ENCODE measurements at regions not wholly inside any gene's neighbourhood (a gene's known extent, or its start where the extent isn't known, plus 50 kb on each side); places are given as distances from the start of the nearest gene placed in this dataset.

- no peak for DNase-seq (ENCODE audit: low read depth, low spot score)
Measured at GRCh38 chr6:1065986-1066385, 245.9 kb upstream of the FOXQ1 start.

DNA sequence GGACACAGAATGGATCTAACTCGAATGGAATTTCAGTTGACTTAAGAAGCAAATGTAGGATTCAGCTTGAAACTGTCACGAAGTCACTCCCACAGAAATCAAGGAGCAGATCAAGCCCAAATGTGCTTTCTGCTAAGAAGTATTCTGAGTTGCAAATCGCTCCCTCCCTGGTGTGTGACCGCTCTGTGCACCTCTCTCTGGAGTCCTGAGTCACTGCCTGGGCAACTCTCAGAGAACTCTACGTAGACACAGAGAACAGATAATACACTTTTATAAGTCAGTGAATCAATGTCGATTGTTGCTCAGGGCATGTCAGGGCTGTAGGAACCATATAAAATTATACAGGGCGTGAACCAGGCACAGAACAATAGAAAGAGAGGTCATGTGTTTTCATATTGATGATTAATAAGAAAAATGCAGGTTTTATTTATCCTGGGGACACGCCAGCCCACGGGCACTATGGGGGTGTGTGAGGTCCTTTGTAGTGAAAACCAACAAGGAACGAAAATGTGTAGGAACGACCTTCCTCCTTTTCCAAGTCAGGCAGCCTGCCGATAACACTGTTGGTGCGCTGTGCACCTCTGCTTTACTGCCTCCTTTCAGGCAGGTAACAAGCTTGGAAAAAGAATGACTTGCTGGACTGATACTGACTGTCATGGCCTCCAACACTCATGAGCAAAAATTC lies 248.1 kb upstream of the FOXQ1 start:
- no peak for DNase-seq (ENCODE audit: low read depth, low spot score)

- no peak for DNase-seq (ENCODE audit: low read depth, low spot score)
Measured at GRCh38 chr6:1062786-1063545, 248.9 kb upstream of the FOXQ1 start.

DNA sequence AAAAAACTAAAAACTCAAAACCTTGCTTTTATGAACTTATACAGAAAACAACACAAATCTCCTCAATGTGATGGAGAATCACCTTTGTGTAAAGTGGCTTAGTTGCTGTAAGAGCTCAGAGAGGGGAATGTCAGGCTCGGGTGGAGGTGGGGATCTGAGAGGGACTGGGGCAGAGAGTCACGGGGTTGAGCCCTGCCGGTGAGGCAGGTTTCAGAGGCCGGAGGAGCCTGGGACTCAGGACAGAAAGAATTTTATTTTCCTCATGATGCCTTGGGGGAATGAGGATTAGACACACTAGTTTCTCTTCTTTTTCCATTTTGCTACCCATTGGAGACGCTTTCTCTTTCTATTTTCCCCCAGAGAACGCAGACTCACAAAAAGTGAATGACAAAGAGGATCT lies 252.3 kb upstream of the FOXQ1 start:
- no peak for DNase-seq (ENCODE audit: low read depth, low spot score)

- no peak for DNase-seq (ENCODE audit: low read depth, low spot score)
Measured at GRCh38 chr6:1057490-1058135, 254.3 kb upstream of the FOXQ1 start.

DNA sequence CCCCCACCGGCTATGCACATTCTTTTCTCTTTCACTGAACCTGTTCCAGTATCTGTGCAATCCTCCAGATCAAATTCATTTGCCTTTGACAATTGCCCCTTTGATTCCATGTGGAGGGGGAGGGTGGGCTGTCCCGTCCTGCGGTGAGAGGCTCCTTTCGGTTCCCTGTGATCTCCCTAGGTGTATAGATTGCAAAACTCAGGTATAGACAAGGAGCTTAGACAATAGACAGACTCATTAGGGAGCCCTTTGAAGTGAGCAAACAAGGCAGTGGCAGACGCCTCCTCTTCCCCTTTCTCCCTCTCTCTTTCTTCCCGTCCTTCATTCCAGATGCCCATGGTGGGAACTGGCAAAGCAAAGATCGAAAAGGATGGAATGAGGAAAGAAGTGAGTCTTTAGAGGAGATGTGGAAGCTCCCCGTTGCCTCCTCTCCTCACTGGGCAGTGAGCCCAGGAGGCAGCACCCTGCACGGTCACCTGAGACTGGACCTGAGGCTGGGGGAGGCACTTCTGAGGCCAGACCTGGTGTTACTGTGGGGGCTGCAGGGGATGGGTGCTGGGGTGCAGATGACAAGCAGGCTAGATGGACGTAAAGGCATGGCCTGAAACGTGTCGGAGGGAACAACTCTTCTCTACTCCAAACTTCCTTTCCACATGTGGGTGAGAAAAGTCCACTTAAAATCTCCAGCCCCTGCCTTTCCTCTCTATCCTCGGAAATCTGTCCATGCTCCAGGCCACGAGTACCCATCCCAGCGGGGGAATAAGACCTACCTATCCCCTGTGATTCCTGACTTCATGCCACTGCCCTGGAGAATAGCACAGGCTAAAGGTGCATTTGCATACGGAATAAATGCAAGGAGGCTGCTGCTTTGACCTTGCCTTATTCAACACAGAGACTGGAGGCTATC lies 256.6 kb upstream of the FOXQ1 start:
- DNase-seq (ENCODE audit: low read depth, low spot score) = no peak

DNA sequence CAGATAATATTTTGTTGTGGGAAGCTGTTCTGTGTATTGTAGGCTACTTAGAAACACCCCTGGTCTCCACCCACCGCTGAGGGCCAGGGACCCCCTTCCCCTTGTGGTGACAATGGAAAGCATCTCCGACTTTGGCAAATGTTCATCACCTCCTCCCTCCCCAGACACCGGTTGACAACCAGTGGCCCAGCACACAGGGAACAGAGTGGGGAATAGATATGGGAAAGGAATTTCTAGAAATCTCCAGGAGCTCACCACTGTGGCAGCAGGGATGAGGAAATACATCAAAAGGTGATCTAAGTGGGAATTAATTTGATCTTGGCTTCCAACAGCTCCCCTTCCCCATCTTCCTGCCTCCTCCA lies 257.3 kb upstream of the FOXQ1 start:
- no peak for DNase-seq (ENCODE audit: low read depth, low spot score)

DNA sequence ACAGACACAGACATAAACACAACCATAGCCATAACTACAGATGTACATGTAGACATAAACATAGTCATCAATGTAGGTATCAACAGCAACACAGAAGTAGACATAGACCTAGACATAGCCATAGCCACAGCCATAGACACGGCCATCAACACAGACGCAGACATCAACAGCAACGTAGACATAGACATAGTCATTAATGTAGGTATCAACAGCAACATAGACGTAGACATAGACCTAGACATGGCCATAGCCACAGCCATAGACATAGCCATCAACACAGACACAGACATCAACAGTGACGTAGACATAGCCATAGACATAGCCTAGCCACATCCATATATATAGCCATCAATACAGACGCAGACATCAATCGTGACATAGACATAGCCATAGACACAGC lies 258.3 kb upstream of the FOXQ1 start:
- DNase-seq (ENCODE audit: low read depth, low spot score) = no peak

- DNase-seq (ENCODE audit: low read depth, low spot score) = no peak
Measured at GRCh38 chr6:1052262-1052661, 259.6 kb upstream of the FOXQ1 start.

- no peak for DNase-seq (ENCODE audit: low read depth, low spot score)
Measured at GRCh38 chr6:1049900-1050299, 262.0 kb upstream of the FOXQ1 start.

DNA sequence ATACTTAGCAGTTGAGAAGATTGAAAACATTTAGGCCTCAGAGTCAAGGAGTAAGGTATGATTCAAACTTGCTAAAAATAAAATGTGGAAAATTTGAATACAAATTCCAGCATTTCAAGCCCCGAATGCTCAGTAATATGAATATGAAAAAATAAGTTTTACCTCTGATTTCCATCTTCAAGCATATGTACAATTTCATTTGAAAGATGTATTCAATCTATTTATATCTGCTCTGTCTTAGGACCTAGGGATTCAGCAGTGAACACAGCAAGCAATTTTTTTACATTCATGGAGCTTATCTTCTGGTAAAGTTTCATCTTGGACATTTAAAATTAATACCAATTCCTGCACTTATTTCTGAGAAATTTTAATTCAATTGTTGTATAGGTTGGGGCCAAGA lies 262.7 kb upstream of the FOXQ1 start:
- no peak for DNase-seq (ENCODE audit: low read depth, low spot score)

DNA sequence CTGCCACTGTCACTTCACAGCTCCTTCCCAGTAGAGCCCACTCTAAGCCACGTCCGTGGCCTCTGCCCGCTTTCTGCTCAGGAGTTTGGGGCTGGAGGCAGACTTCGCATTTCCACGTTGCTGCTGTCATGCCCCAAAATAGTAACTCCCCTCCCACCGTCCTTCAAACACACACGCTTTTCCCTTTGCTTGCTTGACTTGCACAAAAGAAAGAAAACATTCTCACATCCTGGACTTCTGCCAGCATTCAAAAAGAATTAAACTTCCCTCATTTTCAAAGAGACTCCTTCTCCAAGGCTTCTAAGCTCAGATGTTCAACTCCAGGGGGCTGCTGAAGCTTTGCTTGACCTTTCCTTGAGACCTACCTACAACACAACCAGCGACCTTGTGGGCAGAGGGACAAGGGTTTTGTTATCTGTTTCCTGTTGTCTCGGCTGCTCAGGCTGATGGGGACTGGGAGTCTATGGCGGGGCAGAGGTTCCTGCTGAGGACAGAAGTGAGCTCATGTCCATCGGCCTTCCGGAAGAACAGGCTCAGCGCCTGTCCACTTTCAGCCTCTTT lies 263.8 kb upstream of the FOXQ1 start:
- DNase-seq (ENCODE audit: low read depth, low spot score) = no peak

- DNase-seq (ENCODE audit: low read depth, low spot score) = no peak
Measured at GRCh38 chr6:1045239-1045638, 266.7 kb upstream of the FOXQ1 start.

DNA sequence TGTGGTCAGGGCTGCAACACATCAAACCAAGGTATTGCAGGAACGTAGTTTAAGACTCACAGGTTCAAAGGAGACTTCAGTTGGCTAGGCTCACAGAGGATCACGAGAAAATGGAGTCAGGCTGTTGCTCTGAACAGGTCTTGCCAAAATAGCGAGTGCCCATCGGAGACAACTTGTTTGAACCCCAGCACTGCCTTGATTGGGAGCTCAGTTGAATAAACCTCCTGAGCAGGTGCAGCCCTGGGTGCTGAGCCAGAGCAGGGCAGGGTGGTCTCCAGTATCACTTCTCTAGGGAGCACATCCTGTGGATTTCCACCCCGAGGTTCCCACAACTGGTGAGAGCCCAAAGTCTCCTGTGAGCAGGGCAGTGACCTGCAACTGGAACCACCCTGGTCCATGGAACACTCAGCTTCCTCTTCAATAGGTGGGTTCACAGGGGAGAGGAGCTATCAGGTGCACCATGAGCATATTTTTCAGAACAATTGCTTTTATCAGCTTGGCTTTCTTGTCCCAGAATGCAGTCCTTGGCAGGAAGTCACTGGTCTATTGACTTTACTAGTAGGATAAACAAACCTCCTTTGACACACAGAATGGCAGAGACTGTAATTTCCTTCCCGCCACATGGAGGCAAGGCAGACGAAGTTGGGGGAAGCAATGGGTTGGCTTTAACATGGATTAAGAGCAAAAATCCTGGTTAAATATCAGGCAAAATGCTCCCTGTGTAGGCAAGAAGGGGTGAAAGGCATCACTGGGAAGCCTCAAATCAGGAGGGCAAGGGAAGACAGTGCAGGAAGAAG lies 267.7 kb upstream of the FOXQ1 start:
- no peak for DNase-seq (ENCODE audit: low read depth, low spot score)

DNA sequence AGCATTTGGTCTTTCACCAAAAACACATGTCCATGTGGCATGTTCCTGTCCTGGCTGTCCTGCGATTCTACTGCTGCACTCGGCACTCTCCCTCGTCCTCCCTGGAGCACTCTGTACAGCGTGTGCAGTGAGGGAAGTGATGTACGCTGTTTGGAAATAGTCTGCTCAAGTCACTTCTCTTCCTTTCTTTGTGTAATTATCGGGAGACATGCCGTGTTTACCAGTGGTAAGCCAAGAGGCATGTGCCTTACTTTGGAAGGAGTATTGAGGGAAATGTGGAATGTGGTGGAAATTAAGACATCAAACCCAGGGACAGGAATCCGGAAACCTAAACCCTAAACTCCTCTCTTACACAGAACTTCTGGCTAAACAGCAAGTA lies 268.5 kb upstream of the FOXQ1 start:
- no peak for DNase-seq (ENCODE audit: low read depth, low spot score)

DNA sequence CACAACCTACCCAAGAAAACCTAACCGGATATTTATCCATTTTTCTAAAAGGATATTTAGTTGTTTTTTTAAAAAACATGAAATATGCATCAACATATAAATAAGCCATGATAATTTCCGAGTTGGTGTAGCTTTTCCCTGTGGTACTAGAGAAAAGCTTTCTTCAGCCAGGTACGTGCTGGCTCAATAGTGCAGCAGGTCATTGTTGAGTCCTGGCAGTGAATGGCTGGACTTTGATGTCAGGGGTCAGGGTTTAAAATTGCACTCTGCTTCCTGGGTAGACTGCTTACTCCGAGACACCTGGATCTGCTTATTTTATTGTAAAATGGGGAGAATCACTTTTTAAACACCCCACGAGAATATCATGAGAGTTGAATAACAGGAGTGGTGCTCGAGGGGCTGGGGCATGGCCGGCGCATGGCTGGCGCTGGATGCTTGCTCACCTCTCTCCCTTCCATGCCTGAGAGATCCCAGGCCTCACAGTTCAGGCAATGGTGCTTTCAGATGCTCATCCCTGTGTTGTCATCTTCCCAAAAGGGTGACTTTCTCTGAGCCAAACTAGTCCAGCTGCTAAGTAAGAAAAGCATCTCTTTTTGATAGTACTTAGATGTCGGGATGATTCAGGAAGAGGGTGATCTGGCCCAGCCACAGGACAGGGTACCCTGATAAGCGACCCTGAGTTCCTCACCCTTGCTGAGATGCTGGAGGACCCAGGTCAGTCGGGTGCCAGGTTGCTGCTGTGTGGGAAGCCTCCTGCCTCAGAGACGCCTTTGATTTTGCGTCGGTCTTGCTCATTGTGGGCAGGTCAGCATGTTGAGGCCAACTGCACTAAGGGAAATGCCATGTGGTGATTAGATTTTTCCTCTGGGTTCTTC lies 269.1 kb upstream of the FOXQ1 start:
- no peak for DNase-seq (ENCODE audit: low read depth, low spot score)

GRCh38 chr6:1040393-1040792 lies 271.5 kb upstream of the FOXQ1 start:
- no peak for DNase-seq (ENCODE audit: low read depth, low spot score)

DNA sequence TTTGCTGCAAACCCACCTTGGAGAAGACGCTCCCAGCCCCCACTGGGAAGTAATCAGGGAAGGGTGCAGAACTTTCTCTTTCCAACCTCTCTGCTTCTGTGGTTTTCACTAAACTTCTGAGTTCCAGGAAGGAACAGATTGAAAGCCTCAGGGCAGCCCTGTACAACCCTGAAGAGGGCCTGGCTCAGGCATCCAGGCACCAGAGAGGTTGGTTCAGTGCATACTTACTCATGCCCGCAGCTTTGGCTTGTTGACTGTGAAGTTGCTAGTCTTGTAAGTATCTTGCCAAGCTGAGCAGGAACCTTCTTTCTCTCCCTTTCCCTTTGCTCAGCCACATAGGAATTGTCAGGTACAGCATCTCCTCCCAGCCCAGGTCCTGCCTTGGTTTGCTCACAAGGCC lies 272.2 kb upstream of the FOXQ1 start:
- no peak for DNase-seq (ENCODE audit: low read depth, low spot score)

GRCh38 chr6:1039191-1039590 lies 272.7 kb upstream of the FOXQ1 start:
- no peak for DNase-seq (ENCODE audit: low read depth, low spot score)

All from astrocyte of the hippocampus (primary cell).